Stomach (tissue), 8 donors: ENCODE measurements at regions not wholly inside any gene's neighbourhood (a gene's known extent, or its start where the extent isn't known, plus 50 kb on each side); places are given as distances from the start of the nearest gene placed in this dataset.

Experiments
- DNase-seq, 2 donors: peaks; one replicate each; pipeline versions ENCODE4 v3.0.0 to v3.0.0-alpha.2; 2013 to 2019
- H3K27ac ChIP-seq, 5 donors: fragments of 200-600 bp in 4 of 5; sonication (generic) in 4 of 5; one replicate each; pipeline ENCODE4 v1.5.1; 2013 to 2019; ENCODE audit warnings: mild to moderate bottlenecking in 1 of 5, moderate library complexity in 1 of 5
- H3K27me3 ChIP-seq, 3 donors: fragments of 200-600 bp; sonication (generic); one replicate each; pipeline ENCODE4 v1.5.1; 2017 to 2019; ENCODE audit warnings: mixed run types in 1 of 3
- H3K36me3 ChIP-seq, 4 donors: fragments of 200-600 bp; sonication (generic); 1 replicate in 3 of 4; 2 replicates in 1 of 4; pipeline ENCODE4 v1.5.1; 2016 to 2019
- H3K4me1 ChIP-seq, 4 donors: fragments of 200-600 bp; sonication (generic); one replicate each; pipeline ENCODE4 v1.5.1; 2016 to 2019
- H3K4me3 ChIP-seq, 4 donors: fragments of 200-600 bp; sonication (generic) in 3 of 4; one replicate each; pipeline ENCODE4 v1.5.1; 2016 to 2019; ENCODE audit warnings: mild to moderate bottlenecking in 1 of 4
- H3K9me3 ChIP-seq, 4 donors: fragments of 200-600 bp; sonication (generic); one replicate each; pipeline ENCODE4 v1.5.1; 2016 to 2019
- EP300 ChIP-seq: sonication (generic); formaldehyde crosslinking; IDR thresholded peaks from one replicate; pipeline ENCODE4 v1.6.1; 2017; ENCODE audit warnings: antibody characterized with exemption
- POLR2A ChIP-seq, 4 donors: fragments of 450-650 bp; IDR thresholded peaks; one replicate each; pipeline ENCODE4 v1.6.1; 2016; ENCODE audit warnings: antibody characterized with exemption in 4 of 4, control low read depth in 2 of 4, mild to moderate bottlenecking in 1 of 4, moderate library complexity in 1 of 4
- POLR2AphosphoS5 ChIP-seq, 3 donors: sonication (generic); formaldehyde crosslinking; IDR thresholded peaks; one replicate each; pipeline ENCODE4 v1.6.1; 2016; ENCODE audit warnings: antibody characterized with exemption in 3 of 3
- WGBS, 5 donors: extraction: QIAGEN DNeasy Blood & Tissue Kit in 3 of 5; methylation state at CpG; one replicate each; pipeline versions ENCODE4 v1.1.5 to v1.1.7; 2013 to 2018; 5-methylcytosine and 5-hydroxymethylcytosine counted together
- intact Hi-C: fragments of 100-400 bp; cut with DNase I; formaldehyde crosslinking; loops from one replicate; pipeline ENCODE4 v1.15.1; 2023; ENCODE audit warnings: low total_unique reads
- TF ChIP-seq, protein P1 (sequence below), 7 experiments: fragments of 450-650 bp in 4 of 7; fragments of 200-600 bp in 3 of 7; sonication (generic) in 3 of 7; IDR thresholded peaks; one replicate each; pipeline ENCODE4 v1.5.1; 2016 to 2019; ENCODE audit warnings: antibody characterized with exemption in 7 of 7, control low read depth in 2 of 7, mild to moderate bottlenecking in 1 of 7
- donor health status: healthy with polysubstance abuse.
- donor health status: Bipolar disorder and iron deficiency.
- donor health status: healthy.

DNA sequence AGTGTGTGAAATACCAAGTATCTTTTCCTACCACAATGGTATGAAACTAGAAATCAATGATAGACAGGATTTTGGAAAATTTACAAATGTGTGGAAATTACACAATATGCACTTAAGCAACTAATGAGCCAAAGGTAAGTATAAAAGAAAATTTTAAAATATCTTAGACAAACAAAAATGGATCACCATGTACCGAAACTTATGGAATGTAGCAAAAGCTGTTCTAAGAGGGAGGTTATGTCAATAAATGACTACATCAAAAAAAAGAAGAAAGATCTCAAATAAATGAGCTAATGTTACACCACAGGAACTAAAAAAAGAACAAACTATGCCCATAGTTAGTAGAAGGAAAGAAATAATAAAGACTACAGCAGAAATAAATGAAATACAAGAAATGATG lies 1084.1 kb downstream of the TECRL start:
- WGBS, 5 donors: 48 to 76% (median 61%) methylated on average over 1 of the region's 1 CpG
- no peak for DNase-seq

DNA sequence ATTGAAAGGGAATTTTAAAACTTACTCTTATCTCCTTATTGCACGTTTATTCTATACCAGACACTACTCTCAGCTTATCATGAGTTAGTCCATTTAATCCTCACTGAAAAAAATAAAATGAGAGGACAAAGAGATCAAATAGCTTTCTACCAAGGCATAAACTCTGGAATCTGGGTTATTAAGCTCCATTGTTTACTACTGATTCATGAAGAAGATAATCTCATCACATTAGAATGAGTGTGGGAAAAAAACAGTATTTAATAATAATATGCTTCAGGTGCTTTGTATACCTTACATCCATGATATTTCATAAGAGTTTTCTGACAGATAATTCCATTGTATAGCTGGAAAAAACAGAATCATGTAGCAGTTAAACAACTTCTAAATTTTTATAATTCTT lies 1092.6 kb downstream of the TECRL start:
- no peaks in the 10 kb centered on the region for H3K36me3 ChIP-seq
- no peaks in the 10 kb centered on the region for H3K27me3 ChIP-seq
- DNase-seq: no peak
- no peak overlapping the region for H3K27ac ChIP-seq
- WGBS, 5 donors: 0 to 2% (median 0%) methylated on average over 1 of the region's 1 CpG
- H3K4me1 ChIP-seq: no peaks in the 10 kb centered on the region
- no peak overlapping the region for H3K4me3 ChIP-seq
- TF ChIP-seq EP300 (no peak), POLR2AphosphoS5 (IDR thresholded peaks at IDR 0.05) (no peak), POLR2A (IDR thresholded peaks at IDR 0.05) (no peak)
- TF ChIP-seq, protein P1, sequence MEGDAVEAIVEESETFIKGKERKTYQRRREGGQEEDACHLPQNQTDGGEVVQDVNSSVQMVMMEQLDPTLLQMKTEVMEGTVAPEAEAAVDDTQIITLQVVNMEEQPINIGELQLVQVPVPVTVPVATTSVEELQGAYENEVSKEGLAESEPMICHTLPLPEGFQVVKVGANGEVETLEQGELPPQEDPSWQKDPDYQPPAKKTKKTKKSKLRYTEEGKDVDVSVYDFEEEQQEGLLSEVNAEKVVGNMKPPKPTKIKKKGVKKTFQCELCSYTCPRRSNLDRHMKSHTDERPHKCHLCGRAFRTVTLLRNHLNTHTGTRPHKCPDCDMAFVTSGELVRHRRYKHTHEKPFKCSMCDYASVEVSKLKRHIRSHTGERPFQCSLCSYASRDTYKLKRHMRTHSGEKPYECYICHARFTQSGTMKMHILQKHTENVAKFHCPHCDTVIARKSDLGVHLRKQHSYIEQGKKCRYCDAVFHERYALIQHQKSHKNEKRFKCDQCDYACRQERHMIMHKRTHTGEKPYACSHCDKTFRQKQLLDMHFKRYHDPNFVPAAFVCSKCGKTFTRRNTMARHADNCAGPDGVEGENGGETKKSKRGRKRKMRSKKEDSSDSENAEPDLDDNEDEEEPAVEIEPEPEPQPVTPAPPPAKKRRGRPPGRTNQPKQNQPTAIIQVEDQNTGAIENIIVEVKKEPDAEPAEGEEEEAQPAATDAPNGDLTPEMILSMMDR (IDR thresholded peaks at IDR 0.05): no peak
- no peaks in the 10 kb centered on the region for H3K9me3 ChIP-seq
- intact Hi-C loops: no loop called here

More for the DNA sequence above, 1084.1 kb downstream of the TECRL start:
- Histone ChIP-seq H3K4me3 (no peak overlapping the region), H3K27me3 (no peaks in the 10 kb centered on the region), H3K9me3 (peaks cover 3 to 25% (median 12%) of the 10 kb centered on the region in 4 donors), H3K27ac (no peak overlapping the region), H3K4me1 (no peaks in the 10 kb centered on the region), H3K36me3 (no peaks in the 10 kb centered on the region)
- no peak for TF ChIP-seq POLR2A (IDR thresholded peaks at IDR 0.05)
- TF ChIP-seq EP300: no peak
- TF ChIP-seq, protein P1 (IDR thresholded peaks at IDR 0.05): no peak
- no peak for TF ChIP-seq POLR2AphosphoS5 (IDR thresholded peaks at IDR 0.05)
- intact Hi-C loops: no loop called here

DNA sequence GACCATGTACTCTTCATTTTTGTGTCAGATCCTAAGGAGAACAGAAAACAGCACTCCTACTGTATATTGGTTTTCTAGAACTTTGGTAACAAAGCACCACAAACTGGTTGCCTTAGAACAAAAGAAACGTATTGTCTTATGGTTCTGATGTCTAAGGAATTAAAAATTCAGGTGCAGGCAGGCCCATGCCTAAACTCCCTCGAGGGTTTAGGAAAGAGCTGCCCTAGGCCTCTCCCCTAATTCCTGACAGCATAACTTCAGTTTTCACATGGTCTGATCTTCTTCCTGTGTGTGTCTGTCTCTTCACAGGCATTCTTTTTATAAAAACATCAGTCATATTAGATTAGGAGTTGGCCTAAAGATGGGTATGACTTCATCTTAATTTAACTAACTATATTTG lies 1093.6 kb downstream of the TECRL start:
- DNase-seq: no peak
- H3K27ac ChIP-seq: no peak overlapping the region
- no peaks in the 10 kb centered on the region for H3K4me1 ChIP-seq
- H3K9me3 ChIP-seq: no peaks in the 10 kb centered on the region
- intact Hi-C loops: no loop called here
- H3K36me3 ChIP-seq: no peaks in the 10 kb centered on the region
- WGBS, 5 donors: 29 to 47% (median 38%) methylated on average over 2 of the region's 2 CpGs
- H3K27me3 ChIP-seq: no peaks in the 10 kb centered on the region
- no peak overlapping the region for H3K4me3 ChIP-seq
- TF ChIP-seq POLR2A (IDR thresholded peaks at IDR 0.05): no peak

DNA sequence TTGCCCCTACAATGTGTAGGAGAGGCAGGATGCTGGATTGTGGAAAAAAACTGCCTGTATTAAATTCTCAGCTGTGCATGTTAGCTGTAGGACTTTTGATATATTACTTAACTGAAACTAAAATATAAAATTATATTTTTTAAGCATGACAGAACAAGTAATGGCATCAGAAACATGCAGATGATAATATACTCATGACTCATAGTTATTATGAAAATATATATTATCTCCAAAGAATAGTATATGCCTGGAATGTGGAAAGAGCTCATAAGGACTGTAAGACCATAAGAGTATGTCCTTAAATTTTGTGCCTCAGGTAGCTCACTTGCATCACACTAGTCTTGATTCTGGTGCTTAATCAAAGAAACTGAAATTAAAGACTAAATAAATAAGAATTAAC lies 1100.6 kb downstream of the TECRL start:
- TF ChIP-seq, protein P1 (IDR thresholded peaks at IDR 0.05): no peak
- TF ChIP-seq POLR2A (IDR thresholded peaks at IDR 0.05) (no peak), EP300 (no peak), POLR2AphosphoS5 (IDR thresholded peaks at IDR 0.05) (no peak)
- Histone ChIP-seq H3K36me3 (no peaks in the 10 kb centered on the region), H3K9me3 (peaks cover 0 to 6% (median 0%) of the 10 kb centered on the region in 4 donors), H3K4me3 (no peak overlapping the region), H3K27me3 (no peaks in the 10 kb centered on the region), H3K4me1 (no peaks in the 10 kb centered on the region), H3K27ac (no peak overlapping the region)
- DNase-seq: no peak
- intact Hi-C loops: no loop called here

DNA sequence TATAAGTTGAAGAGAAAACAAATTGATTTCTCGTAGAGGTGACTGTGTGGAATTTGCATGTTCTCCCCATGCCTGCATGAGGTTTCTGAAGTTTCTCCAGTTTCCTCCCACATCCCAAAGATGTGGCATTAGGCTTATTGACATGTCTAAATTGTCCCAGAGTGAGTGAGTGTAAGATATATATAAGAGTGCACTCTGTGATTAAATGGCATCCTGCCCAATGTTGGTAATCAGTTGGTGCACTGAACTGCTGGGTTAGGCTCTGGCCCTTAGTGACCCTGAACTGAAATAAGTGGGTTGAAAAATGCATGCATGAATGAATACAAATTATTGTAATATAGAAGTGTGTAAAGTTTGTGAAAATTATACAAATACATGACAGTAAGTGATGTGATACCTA lies 1106.5 kb downstream of the TECRL start:
- H3K9me3 ChIP-seq: peaks cover 0 to 7% (median 3%) of the 10 kb centered on the region in 4 donors
- 63 to 89% (median 82%) methylated on average over 1 of the region's 1 CpG for WGBS, 5 donors
- no peak overlapping the region for H3K4me3 ChIP-seq
- no peak overlapping the region for H3K27ac ChIP-seq
- TF ChIP-seq, protein P1 (IDR thresholded peaks at IDR 0.05): no peak
- TF ChIP-seq POLR2A (IDR thresholded peaks at IDR 0.05) (no peak), POLR2AphosphoS5 (IDR thresholded peaks at IDR 0.05) (no peak), EP300 (no peak)
- no peaks in the 10 kb centered on the region for H3K36me3 ChIP-seq
- no peaks in the 10 kb centered on the region for H3K27me3 ChIP-seq
- H3K4me1 ChIP-seq: no peaks in the 10 kb centered on the region
- no peak for DNase-seq
- intact Hi-C loops: no loop called here
